PC-3 (cell line): ENCODE measurements at regions not wholly inside any gene's neighbourhood (a gene's known extent, or its start where the extent isn't known, plus 50 kb on each side); places are given as distances from the start of the nearest gene placed in this dataset.

Experiments used
- EZH2 ChIP-seq: fragments of 300-600 bp; sonication (generic); IDR thresholded peaks from one replicate; pipeline ENCODE4 v1.6.1; 2017; ENCODE audit warnings: antibody characterized with exemption, mild to moderate bottlenecking, low read length; ENCODE audit not compliant: unreplicated experiment
- EZH2phosphoT487 ChIP-seq: fragments of 300-600 bp; sonication (generic); IDR thresholded peaks from 2 replicates; pipeline ENCODE4 v1.6.1; 2018; ENCODE audit warnings: mild to moderate bottlenecking, antibody characterized with exemption, low read length, borderline replicate concordance
- TF ChIP-seq, protein P1 (sequence below): fragments of 300-600 bp; sonication (generic); conservative IDR thresholded peaks from 2 replicates; pipeline ENCODE4 v1.5.1; 2017; ENCODE audit warnings: antibody characterized with exemption, low read depth, mild to moderate bottlenecking, low read length

DNA sequence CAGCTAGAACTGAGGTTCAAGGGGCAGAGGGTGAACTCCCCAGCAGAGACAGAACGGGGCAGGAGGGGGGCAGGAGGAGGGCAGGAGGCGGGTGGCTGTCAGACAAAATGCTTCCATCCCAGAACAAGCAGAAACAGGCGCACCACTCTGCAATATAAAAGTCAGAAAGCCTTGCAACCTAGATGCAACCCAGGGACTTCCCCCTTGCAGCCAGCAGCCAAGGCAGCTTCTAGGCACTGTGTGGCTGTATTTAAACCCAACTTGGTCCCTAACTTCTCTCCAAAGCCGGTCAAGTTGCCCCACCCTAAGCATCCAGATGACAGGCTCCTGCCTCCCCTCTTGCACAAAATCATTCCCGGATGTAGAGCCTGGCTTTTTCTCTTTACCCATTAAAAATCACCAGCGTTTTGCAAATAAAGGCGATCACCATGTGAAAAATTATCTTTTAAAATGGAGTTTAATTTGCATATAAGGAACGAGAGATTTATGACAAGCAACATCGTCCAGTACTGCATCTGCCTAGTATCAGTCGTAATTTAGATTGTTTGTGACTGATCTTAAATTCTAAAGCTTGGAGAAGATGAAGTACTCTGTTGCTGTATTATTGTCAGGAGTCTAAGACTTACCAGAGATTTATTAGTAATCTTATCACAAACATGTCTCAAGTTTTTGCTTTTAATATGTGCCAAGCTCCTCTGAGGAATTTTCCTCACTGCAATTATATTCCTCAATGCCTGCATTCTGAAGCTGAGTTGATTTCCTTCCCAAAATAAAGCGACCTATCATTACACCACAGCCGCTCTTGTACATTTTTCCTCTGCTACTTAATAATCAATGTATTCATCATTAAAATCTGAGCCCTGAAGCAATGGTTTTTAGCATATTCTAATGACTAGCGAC, 307.1 kb upstream of the ZNF507 start:
- TF ChIP-seq, protein P1, sequence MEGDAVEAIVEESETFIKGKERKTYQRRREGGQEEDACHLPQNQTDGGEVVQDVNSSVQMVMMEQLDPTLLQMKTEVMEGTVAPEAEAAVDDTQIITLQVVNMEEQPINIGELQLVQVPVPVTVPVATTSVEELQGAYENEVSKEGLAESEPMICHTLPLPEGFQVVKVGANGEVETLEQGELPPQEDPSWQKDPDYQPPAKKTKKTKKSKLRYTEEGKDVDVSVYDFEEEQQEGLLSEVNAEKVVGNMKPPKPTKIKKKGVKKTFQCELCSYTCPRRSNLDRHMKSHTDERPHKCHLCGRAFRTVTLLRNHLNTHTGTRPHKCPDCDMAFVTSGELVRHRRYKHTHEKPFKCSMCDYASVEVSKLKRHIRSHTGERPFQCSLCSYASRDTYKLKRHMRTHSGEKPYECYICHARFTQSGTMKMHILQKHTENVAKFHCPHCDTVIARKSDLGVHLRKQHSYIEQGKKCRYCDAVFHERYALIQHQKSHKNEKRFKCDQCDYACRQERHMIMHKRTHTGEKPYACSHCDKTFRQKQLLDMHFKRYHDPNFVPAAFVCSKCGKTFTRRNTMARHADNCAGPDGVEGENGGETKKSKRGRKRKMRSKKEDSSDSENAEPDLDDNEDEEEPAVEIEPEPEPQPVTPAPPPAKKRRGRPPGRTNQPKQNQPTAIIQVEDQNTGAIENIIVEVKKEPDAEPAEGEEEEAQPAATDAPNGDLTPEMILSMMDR = no peak
- no peak for TF ChIP-seq EZH2phosphoT487
- TF ChIP-seq EZH2 = no peak
